ENCODE measurements at regions not wholly inside any gene's neighbourhood (a gene's known extent, or its start where the extent isn't known, plus 50 kb on each side); places are given as distances from the start of the nearest gene placed in this dataset.

- TF ChIP-seq EZH2 (IDR thresholded peaks at IDR 0.05; ENCODE audit: borderline replicate concordance, insufficient read depth, low read length, poor library complexity, severe bottlenecking) (no peak), CTCF (IDR thresholded peaks at IDR 0.05; ENCODE audit: poor library complexity, severe bottlenecking) (no peak), POLR2AphosphoS5 (IDR thresholded peaks at IDR 0.05) (no peak), MXI1 (conservative IDR thresholded peaks at IDR 0.05; ENCODE audit: poor library complexity, severe bottlenecking) (no peak), REST (IDR thresholded peaks at IDR 0.05; ENCODE audit: borderline replicate concordance) (no peak), EP300 (conservative IDR thresholded peaks at IDR 0.05; ENCODE audit: poor library complexity, severe bottlenecking) (no peak), TAF1 (IDR thresholded peaks at IDR 0.05; ENCODE audit: low read depth) (no peak), RAD21 (conservative IDR thresholded peaks at IDR 0.05) (no peak)
Measured at GRCh38 chrX:141989134-141989533, 85.4 kb downstream of the MAGEC1 start.
